ENCODE measurements at regions not wholly inside any gene's neighbourhood (a gene's known extent, or its start where the extent isn't known, plus 50 kb on each side); places are given as distances from the start of the nearest gene placed in this dataset.

DNA sequence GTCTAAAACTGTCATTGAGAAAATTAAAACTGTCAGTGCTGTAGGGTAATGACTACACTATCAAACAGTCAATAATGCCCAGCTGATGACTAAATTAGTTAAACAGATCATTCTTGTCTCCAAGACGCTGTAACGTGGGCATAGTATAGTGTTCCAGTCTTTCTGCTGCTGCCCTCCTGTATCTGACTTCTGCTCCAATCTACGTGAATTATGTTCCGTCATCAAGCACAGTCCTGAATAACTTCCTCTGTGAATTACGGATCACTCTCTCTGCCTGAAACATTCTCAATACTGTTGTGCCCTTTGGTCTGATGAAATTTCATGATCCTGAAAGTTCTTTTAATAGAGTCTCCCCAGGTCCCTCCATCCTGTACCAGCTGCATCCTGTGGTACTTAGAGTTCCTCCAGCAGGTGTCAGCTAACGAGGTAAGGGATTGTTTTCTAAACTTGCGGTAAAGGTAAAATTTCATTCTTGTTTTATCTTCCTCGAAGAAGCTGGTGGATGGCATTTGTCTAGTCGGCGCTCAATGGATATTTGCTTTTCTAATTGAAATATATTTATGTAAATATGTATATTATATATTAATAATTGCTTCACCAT is 393.5 kb upstream of the ADARB2 start:
- BruUV-seq (replicated peaks), result no TSS peak
- Mint-ChIP-seq H3K27ac (ENCODE audit: low read depth, unreplicated experiment) (no peak overlapping the region), H3K36me3 (ENCODE audit: insufficient read depth, unreplicated experiment) (no peaks in the 10 kb centered on the region), H3K9me3 (ENCODE audit: unreplicated experiment) (no peaks in the 10 kb centered on the region), H3K27me3 (ENCODE audit: insufficient read depth, unreplicated experiment) (no peaks in the 10 kb centered on the region), H3K4me3 (ENCODE audit: unreplicated experiment) (no peak overlapping the region), H3K4me1 (ENCODE audit: insufficient read depth, unreplicated experiment) (no peaks in the 10 kb centered on the region)
- intact Hi-C loops (cut with micrococcal nuclease), result no loop called here
- ChIA-PET CTCF (no interaction called here), POLR2A (interaction anchor here (0.6 kb wide), 1 partner anchor 18 kb away, joined by 3 read pairs; no protein-coding TSS in a partner anchor)
- no peak for DNase-seq (ENCODE audit: unreplicated experiment)
- TF ChIP-seq, protein P1, sequence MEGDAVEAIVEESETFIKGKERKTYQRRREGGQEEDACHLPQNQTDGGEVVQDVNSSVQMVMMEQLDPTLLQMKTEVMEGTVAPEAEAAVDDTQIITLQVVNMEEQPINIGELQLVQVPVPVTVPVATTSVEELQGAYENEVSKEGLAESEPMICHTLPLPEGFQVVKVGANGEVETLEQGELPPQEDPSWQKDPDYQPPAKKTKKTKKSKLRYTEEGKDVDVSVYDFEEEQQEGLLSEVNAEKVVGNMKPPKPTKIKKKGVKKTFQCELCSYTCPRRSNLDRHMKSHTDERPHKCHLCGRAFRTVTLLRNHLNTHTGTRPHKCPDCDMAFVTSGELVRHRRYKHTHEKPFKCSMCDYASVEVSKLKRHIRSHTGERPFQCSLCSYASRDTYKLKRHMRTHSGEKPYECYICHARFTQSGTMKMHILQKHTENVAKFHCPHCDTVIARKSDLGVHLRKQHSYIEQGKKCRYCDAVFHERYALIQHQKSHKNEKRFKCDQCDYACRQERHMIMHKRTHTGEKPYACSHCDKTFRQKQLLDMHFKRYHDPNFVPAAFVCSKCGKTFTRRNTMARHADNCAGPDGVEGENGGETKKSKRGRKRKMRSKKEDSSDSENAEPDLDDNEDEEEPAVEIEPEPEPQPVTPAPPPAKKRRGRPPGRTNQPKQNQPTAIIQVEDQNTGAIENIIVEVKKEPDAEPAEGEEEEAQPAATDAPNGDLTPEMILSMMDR (IDR thresholded peaks at IDR 0.05; ENCODE audit: unreplicated experiment), result no peak

DNA sequence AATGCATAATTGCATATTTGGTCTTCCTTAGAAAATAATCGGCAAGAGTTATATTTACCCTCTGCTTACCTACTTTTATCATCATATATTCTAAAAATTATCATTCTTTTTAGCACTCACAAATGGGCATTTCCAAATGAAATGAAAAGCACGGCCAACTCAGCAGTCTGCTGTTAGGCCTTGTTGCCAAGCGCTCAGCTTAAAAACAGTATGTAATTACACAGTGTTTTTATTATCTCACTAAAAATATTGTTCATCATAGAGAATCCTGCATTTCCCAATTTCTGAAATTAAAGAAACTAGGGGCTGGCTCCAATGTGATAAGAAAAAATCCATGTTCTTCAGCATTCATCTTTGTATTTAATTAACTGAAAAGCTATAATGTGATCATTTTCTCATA is 391.7 kb upstream of the ADARB2 start:
- no peaks in the 10 kb centered on the region for H3K36me3 Mint-ChIP-seq (ENCODE audit: insufficient read depth, unreplicated experiment)
- TF ChIP-seq, protein P1 (IDR thresholded peaks at IDR 0.05; ENCODE audit: unreplicated experiment), result no peak
- H3K4me1 Mint-ChIP-seq (ENCODE audit: insufficient read depth, unreplicated experiment), result no peaks in the 10 kb centered on the region
- H3K4me3 Mint-ChIP-seq (ENCODE audit: unreplicated experiment), result no peak overlapping the region
- no peaks in the 10 kb centered on the region for H3K9me3 Mint-ChIP-seq (ENCODE audit: unreplicated experiment)
- ChIA-PET CTCF (interaction anchor here (0.5 to 1.2 kb wide), 2 partner anchors 9 to 374 kb away, joined by 3 to 5 read pairs; no protein-coding TSS in a partner anchor), POLR2A (interaction anchor here (0.6 to 0.7 kb wide), 2 partner anchors 80 to 135 kb away, joined by 3 to 4 read pairs; no protein-coding TSS in a partner anchor)
- H3K27me3 Mint-ChIP-seq (ENCODE audit: insufficient read depth, unreplicated experiment), result no peaks in the 10 kb centered on the region
- BruUV-seq (replicated peaks), result no TSS peak
- intact Hi-C loops (cut with micrococcal nuclease), result no loop called here
- no peak overlapping the region for H3K27ac Mint-ChIP-seq (ENCODE audit: low read depth, unreplicated experiment)
- no peak for DNase-seq (ENCODE audit: unreplicated experiment)

DNA sequence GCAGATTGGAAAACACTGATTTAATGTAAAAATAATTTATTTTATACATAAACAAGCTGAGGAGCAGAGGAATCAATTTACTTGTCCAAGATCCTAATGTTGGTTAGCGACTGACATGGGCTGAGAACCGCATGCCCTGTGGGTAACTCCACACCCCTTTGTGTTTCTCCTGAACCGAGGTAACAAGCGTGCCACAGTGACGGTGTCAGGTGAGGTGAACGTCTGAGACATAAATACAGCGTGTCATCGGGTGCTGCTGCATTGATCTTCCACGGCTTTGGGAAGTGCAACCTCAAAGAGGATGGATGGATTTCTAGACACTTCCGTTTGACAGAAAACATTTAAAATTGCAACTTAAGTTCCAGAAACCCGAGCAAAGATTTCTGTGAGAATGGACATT is 386.8 kb upstream of the ADARB2 start:
- DNase-seq (ENCODE audit: unreplicated experiment), result no peak

DNA sequence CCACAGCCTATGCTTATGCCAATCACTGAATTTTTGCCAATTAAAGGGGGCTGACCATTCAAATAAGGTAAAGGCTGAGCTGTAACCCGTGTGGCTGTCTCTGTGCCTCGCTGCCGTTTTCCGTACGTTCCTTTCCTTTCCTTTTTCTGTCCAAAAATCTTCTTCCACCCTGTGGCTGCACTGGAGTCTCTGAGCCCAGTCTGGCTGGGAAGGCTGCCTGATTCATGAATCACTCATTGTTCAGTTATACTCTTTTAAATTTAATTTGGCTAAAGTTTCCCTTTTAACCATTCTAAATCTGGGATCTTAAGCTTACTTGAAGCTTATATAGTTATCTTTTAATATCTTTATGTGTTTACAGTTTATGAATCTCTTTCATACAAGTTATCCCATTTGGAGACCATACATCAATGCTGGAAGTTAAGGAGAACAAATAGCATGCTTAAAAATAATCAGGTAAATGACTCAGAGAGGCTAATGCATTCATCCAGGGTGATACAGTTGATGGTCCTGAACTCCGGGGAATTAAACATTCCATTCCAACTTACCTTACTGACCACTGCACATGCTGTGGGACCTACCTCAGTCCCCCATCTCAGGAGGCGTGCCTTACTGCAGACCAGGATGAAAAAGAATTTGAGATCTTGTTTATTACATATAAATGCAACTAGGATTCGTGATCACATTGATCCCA is 385.3 kb upstream of the ADARB2 start:
- ChIA-PET POLR2A (interaction anchor here (0.6 to 2.7 kb wide), 3 partner anchors 10 to 814 kb away, joined by 3 to 13 read pairs (median 4); no protein-coding TSS in a partner anchor), CTCF (interaction anchor here (1.0 kb wide), 1 partner anchor 16 kb away, joined by 3 read pairs; no protein-coding TSS in a partner anchor)
- H3K36me3 Mint-ChIP-seq (ENCODE audit: insufficient read depth, unreplicated experiment), result peaks cover 2% of the 10 kb centered on the region
- peak overlapping the region; percentile 80 for H3K27ac Mint-ChIP-seq (ENCODE audit: low read depth, unreplicated experiment)
- TF ChIP-seq, protein P1 (IDR thresholded peaks at IDR 0.05; ENCODE audit: unreplicated experiment), result no peak
- BruUV-seq (replicated peaks), result no TSS peak
- DNase-seq (ENCODE audit: unreplicated experiment), result peak; percentile 57
- no peaks in the 10 kb centered on the region for H3K27me3 Mint-ChIP-seq (ENCODE audit: insufficient read depth, unreplicated experiment)
- H3K9me3 Mint-ChIP-seq (ENCODE audit: unreplicated experiment), result no peaks in the 10 kb centered on the region
- no peak overlapping the region for H3K4me3 Mint-ChIP-seq (ENCODE audit: unreplicated experiment)
- H3K4me1 Mint-ChIP-seq (ENCODE audit: insufficient read depth, unreplicated experiment), result peaks cover 41% of the 10 kb centered on the region
- intact Hi-C loops (cut with micrococcal nuclease), result loop anchor here (2.0 kb wide), 1 partner anchor 154 kb away; no protein-coding TSS in a partner anchor

More for the DNA sequence above, 386.8 kb upstream of the ADARB2 start:
- Mint-ChIP-seq H3K9me3 (ENCODE audit: unreplicated experiment) (no peaks in the 10 kb centered on the region), H3K4me3 (ENCODE audit: unreplicated experiment) (no peak overlapping the region), H3K27me3 (ENCODE audit: insufficient read depth, unreplicated experiment) (no peaks in the 10 kb centered on the region), H3K4me1 (ENCODE audit: insufficient read depth, unreplicated experiment) (peaks cover 26% of the 10 kb centered on the region), H3K36me3 (ENCODE audit: insufficient read depth, unreplicated experiment) (no peaks in the 10 kb centered on the region), H3K27ac (ENCODE audit: low read depth, unreplicated experiment) (no peak overlapping the region)
- TF ChIP-seq, protein P1 (IDR thresholded peaks at IDR 0.05; ENCODE audit: unreplicated experiment), result no peak
- ChIA-PET POLR2A (no interaction called here), CTCF (no interaction called here)
- BruUV-seq (replicated peaks), result no TSS peak
- intact Hi-C loops (cut with micrococcal nuclease), result no loop called here

All from MCF 10A (cell line).